Activated T-cell treated with anti-CD3 and anti-CD28 coated beads, Interleukin-2, amount 50 U/mL, for 24 hours (primary cell): ENCODE measurements at regions not wholly inside any gene's neighbourhood (a gene's known extent, or its start where the extent isn't known, plus 50 kb on each side); places are given as distances from the start of the nearest gene placed in this dataset.

Experiments
- DNase-seq: peaks from one replicate; pipeline ENCODE4 v3.0.0-alpha.2; 2020
- H3K27ac Mint-ChIP-seq: 2 replicates; pipeline ENCODE4 v1.8.0; 2020; ENCODE audit warnings: mild to moderate bottlenecking, mixed read lengths
- H3K27me3 Mint-ChIP-seq: 2 replicates; pipeline ENCODE4 v1.8.0; 2020; ENCODE audit warnings: mixed read lengths
- H3K36me3 Mint-ChIP-seq: 2 replicates; pipeline ENCODE4 v1.8.0; 2020; ENCODE audit warnings: low read depth, mixed read lengths
- H3K4me1 Mint-ChIP-seq: 2 replicates; pipeline ENCODE4 v1.8.0; 2020; ENCODE audit warnings: low read depth, mixed read lengths
- H3K4me3 Mint-ChIP-seq: 2 replicates; pipeline ENCODE4 v1.8.0; 2020; ENCODE audit warnings: mild to moderate bottlenecking, moderate library complexity, mixed read lengths
- H3K9me3 Mint-ChIP-seq: 2 replicates; pipeline ENCODE4 v1.8.0; 2020; ENCODE audit warnings: mixed read lengths

GRCh38 chr16:54422569-54422978, 136.0 kb upstream of the IRX3 start:
- Mint-ChIP-seq H3K9me3 (no peaks in the 10 kb centered on the region), H3K27ac (no peak overlapping the region)

GRCh38 chr16:54422159-54422558, 135.6 kb upstream of the IRX3 start:
- DNase-seq, result no peak
- Mint-ChIP-seq H3K27ac (no peak overlapping the region), H3K36me3 (no peaks in the 10 kb centered on the region), H3K9me3 (no peaks in the 10 kb centered on the region), H3K27me3 (peaks cover 6% of the 10 kb centered on the region), H3K4me3 (no peak overlapping the region), H3K4me1 (no peaks in the 10 kb centered on the region)

More at GRCh38 chr16:54422569-54422978, 136.0 kb upstream of the IRX3 start:
- Mint-ChIP-seq H3K4me1 (no peaks in the 10 kb centered on the region), H3K4me3 (no peak overlapping the region), H3K36me3 (no peaks in the 10 kb centered on the region), H3K27me3 (peaks cover 6% of the 10 kb centered on the region)
- DNase-seq, result no peak

- no peak for DNase-seq
- H3K36me3 Mint-ChIP-seq, result no peaks in the 10 kb centered on the region
- no peaks in the 10 kb centered on the region for H3K4me1 Mint-ChIP-seq
- H3K27ac Mint-ChIP-seq, result no peak overlapping the region
- H3K4me3 Mint-ChIP-seq, result no peak overlapping the region
- no peaks in the 10 kb centered on the region for H3K27me3 Mint-ChIP-seq
- H3K9me3 Mint-ChIP-seq, result no peaks in the 10 kb centered on the region
Measured at GRCh38 chr16:54421220-54421619, 134.6 kb upstream of the IRX3 start.

GRCh38 chr16:54418903-54419302, 132.3 kb upstream of the IRX3 start:
- Mint-ChIP-seq H3K9me3 (no peaks in the 10 kb centered on the region), H3K27me3 (peaks cover 3% of the 10 kb centered on the region), H3K4me3 (no peak overlapping the region), H3K36me3 (no peaks in the 10 kb centered on the region), H3K27ac (no peak overlapping the region), H3K4me1 (no peaks in the 10 kb centered on the region)
- no peak for DNase-seq

- peaks cover 3% of the 10 kb centered on the region for H3K27me3 Mint-ChIP-seq
- H3K9me3 Mint-ChIP-seq, result no peaks in the 10 kb centered on the region
Measured at GRCh38 chr16:54417384-54417783, 130.8 kb upstream of the IRX3 start.

GRCh38 chr16:54414671-54415070, 128.1 kb upstream of the IRX3 start:
- no peaks in the 10 kb centered on the region for H3K4me1 Mint-ChIP-seq
- DNase-seq, result no peak
- no peak overlapping the region for H3K4me3 Mint-ChIP-seq
- H3K27me3 Mint-ChIP-seq, result peaks cover 16% of the 10 kb centered on the region
- no peaks in the 10 kb centered on the region for H3K9me3 Mint-ChIP-seq
- no peaks in the 10 kb centered on the region for H3K36me3 Mint-ChIP-seq
- H3K27ac Mint-ChIP-seq, result no peak overlapping the region

More at GRCh38 chr16:54417384-54417783, 130.8 kb upstream of the IRX3 start:
- no peak overlapping the region for H3K4me3 Mint-ChIP-seq
- DNase-seq, result no peak
- H3K27ac Mint-ChIP-seq, result no peak overlapping the region
- no peaks in the 10 kb centered on the region for H3K36me3 Mint-ChIP-seq
- H3K4me1 Mint-ChIP-seq, result no peaks in the 10 kb centered on the region

- Mint-ChIP-seq H3K9me3 (no peaks in the 10 kb centered on the region), H3K27ac (no peak overlapping the region), H3K4me3 (no peak overlapping the region), H3K4me1 (no peaks in the 10 kb centered on the region), H3K27me3 (peaks cover 16% of the 10 kb centered on the region), H3K36me3 (no peaks in the 10 kb centered on the region)
- no peak for DNase-seq
Measured at GRCh38 chr16:54412777-54413455, 126.3 kb upstream of the IRX3 start.

GRCh38 chr16:54412037-54412436, 125.5 kb upstream of the IRX3 start:
- Mint-ChIP-seq H3K36me3 (no peaks in the 10 kb centered on the region), H3K27ac (no peak overlapping the region), H3K4me1 (no peaks in the 10 kb centered on the region), H3K4me3 (no peak overlapping the region), H3K27me3 (peaks cover 16% of the 10 kb centered on the region), H3K9me3 (no peaks in the 10 kb centered on the region)
- no peak for DNase-seq

- H3K36me3 Mint-ChIP-seq, result no peaks in the 10 kb centered on the region
- H3K27me3 Mint-ChIP-seq, result peaks cover 16% of the 10 kb centered on the region
- no peaks in the 10 kb centered on the region for H3K4me1 Mint-ChIP-seq
- peaks cover 2% of the 10 kb centered on the region for H3K9me3 Mint-ChIP-seq
- no peak overlapping the region for H3K27ac Mint-ChIP-seq
- no peak for DNase-seq
- H3K4me3 Mint-ChIP-seq, result no peak overlapping the region
Measured at GRCh38 chr16:54411544-54411943, 125.0 kb upstream of the IRX3 start.

GRCh38 chr16:54409982-54410381, 123.4 kb upstream of the IRX3 start:
- Mint-ChIP-seq H3K27ac (no peak overlapping the region), H3K4me1 (no peaks in the 10 kb centered on the region), H3K9me3 (peaks cover 3% of the 10 kb centered on the region), H3K36me3 (no peaks in the 10 kb centered on the region), H3K4me3 (no peak overlapping the region), H3K27me3 (peaks cover 13% of the 10 kb centered on the region)
- DNase-seq, result no peak

GRCh38 chr16:54407596-54407995, 121.0 kb upstream of the IRX3 start:
- no peak overlapping the region for H3K27ac Mint-ChIP-seq
- no peak for DNase-seq
- no peak overlapping the region for H3K4me3 Mint-ChIP-seq
- H3K9me3 Mint-ChIP-seq, result peaks cover 3% of the 10 kb centered on the region
- H3K36me3 Mint-ChIP-seq, result no peaks in the 10 kb centered on the region
- no peaks in the 10 kb centered on the region for H3K4me1 Mint-ChIP-seq
- peaks cover 13% of the 10 kb centered on the region for H3K27me3 Mint-ChIP-seq

- Mint-ChIP-seq H3K36me3 (no peaks in the 10 kb centered on the region), H3K27me3 (no peaks in the 10 kb centered on the region), H3K27ac (no peak overlapping the region), H3K9me3 (peaks cover 3% of the 10 kb centered on the region), H3K4me3 (no peak overlapping the region), H3K4me1 (no peaks in the 10 kb centered on the region)
- DNase-seq, result no peak
Measured at GRCh38 chr16:54405478-54405877, 118.9 kb upstream of the IRX3 start.

- Mint-ChIP-seq H3K27me3 (peaks cover 4% of the 10 kb centered on the region), H3K4me3 (no peak overlapping the region), H3K4me1 (no peaks in the 10 kb centered on the region), H3K27ac (no peak overlapping the region), H3K9me3 (peaks cover 3% of the 10 kb centered on the region), H3K36me3 (no peaks in the 10 kb centered on the region)
- DNase-seq, result no peak
Measured at GRCh38 chr16:54403580-54403979, 117.0 kb upstream of the IRX3 start.

GRCh38 chr16:54402873-54403272, 116.3 kb upstream of the IRX3 start:
- H3K4me3 Mint-ChIP-seq, result no peak overlapping the region
- H3K4me1 Mint-ChIP-seq, result no peaks in the 10 kb centered on the region
- no peaks in the 10 kb centered on the region for H3K36me3 Mint-ChIP-seq
- H3K27ac Mint-ChIP-seq, result no peak overlapping the region
- no peak for DNase-seq
- peaks cover 3% of the 10 kb centered on the region for H3K9me3 Mint-ChIP-seq
- H3K27me3 Mint-ChIP-seq, result peaks cover 12% of the 10 kb centered on the region

- no peaks in the 10 kb centered on the region for H3K36me3 Mint-ChIP-seq
- no peak overlapping the region for H3K4me3 Mint-ChIP-seq
- no peak overlapping the region for H3K27ac Mint-ChIP-seq
- no peaks in the 10 kb centered on the region for H3K4me1 Mint-ChIP-seq
- peaks cover 3% of the 10 kb centered on the region for H3K9me3 Mint-ChIP-seq
- DNase-seq, result no peak
- H3K27me3 Mint-ChIP-seq, result peaks cover 16% of the 10 kb centered on the region
Measured at GRCh38 chr16:54402270-54402669, 115.7 kb upstream of the IRX3 start.

GRCh38 chr16:54400261-54400660, 113.7 kb upstream of the IRX3 start:
- Mint-ChIP-seq H3K4me1 (no peaks in the 10 kb centered on the region), H3K9me3 (no peaks in the 10 kb centered on the region), H3K4me3 (no peak overlapping the region), H3K27me3 (peaks cover 23% of the 10 kb centered on the region), H3K36me3 (no peaks in the 10 kb centered on the region), H3K27ac (no peak overlapping the region)
- DNase-seq, result no peak
